ENCODE measurements at regions not wholly inside any gene's neighbourhood (a gene's known extent, or its start where the extent isn't known, plus 50 kb on each side); places are given as distances from the start of the nearest gene placed in this dataset.

DNA sequence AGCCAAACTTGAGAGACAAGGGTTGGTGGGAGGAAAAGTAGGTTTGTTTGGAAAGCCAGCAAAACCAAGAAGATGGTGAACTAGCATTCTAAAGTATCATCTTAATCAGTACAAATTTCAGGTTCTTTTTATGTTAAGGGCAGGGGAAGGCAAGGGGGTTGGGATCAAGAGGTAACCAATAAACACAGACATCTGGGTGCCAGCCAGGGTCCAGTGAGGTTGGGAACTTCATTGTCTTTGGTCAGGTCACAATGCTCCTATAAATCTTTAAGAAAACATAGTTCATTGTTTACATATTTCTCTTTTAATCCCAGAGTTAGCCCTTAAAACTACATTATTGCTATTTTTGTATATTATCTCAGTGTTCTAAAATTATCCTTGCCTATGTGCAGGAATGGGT, 126.2 kb upstream of the NR5A2 start:
- TF ChIP-seq, protein P1, sequence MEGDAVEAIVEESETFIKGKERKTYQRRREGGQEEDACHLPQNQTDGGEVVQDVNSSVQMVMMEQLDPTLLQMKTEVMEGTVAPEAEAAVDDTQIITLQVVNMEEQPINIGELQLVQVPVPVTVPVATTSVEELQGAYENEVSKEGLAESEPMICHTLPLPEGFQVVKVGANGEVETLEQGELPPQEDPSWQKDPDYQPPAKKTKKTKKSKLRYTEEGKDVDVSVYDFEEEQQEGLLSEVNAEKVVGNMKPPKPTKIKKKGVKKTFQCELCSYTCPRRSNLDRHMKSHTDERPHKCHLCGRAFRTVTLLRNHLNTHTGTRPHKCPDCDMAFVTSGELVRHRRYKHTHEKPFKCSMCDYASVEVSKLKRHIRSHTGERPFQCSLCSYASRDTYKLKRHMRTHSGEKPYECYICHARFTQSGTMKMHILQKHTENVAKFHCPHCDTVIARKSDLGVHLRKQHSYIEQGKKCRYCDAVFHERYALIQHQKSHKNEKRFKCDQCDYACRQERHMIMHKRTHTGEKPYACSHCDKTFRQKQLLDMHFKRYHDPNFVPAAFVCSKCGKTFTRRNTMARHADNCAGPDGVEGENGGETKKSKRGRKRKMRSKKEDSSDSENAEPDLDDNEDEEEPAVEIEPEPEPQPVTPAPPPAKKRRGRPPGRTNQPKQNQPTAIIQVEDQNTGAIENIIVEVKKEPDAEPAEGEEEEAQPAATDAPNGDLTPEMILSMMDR (conservative IDR thresholded peaks at IDR 0.05; ENCODE audit: control insufficient read depth, insufficient read depth, low read depth, low read length) = no peak
- no peak overlapping the region for H3K4me3 ChIP-seq (ENCODE audit: control insufficient read depth, low read depth, low read length)
- DNase-seq (ENCODE audit: low read depth) = no peak

DNA sequence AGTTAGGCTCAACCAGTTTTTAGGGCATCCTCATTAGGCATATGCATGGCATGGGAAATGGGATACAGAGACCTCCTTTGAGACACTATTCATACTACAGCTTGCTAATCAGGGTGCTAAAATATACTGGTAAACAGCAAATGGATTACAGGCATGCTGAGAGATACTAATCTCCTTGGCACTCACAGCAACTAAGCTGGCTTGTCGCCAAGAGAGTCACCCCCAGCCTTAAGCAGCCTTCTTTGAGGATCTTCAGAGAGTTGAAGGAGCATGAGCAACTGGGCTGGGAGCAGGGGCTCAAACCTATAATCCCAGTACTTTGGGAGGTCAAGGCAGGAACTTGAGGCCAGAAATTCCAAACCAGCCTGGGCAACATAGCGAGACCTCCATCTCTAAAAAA, 120.1 kb upstream of the NR5A2 start:
- TF ChIP-seq, protein P1 (conservative IDR thresholded peaks at IDR 0.05; ENCODE audit: control insufficient read depth, insufficient read depth, low read depth, low read length) = no peak
- DNase-seq (ENCODE audit: low read depth) = no peak
- no peak overlapping the region for H3K4me3 ChIP-seq (ENCODE audit: control insufficient read depth, low read depth, low read length)

DNA sequence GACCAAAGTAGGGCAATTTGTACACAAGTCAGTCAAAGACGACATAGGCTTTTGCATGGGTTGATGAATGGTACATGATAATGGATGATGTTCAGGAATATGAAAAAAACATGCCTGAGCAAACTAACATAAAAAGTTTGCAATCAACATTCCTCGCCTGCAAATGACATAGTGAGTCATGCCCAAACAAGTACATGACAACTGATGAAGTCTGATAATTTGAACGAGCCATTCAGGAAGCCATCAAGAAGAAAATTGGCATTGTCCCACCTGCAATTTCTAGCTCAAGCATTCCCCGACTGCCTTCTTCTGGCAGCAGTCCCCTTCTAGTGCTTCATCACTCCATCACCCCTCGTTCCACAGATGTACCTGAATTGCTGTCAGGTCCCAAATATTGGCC, 118.4 kb upstream of the NR5A2 start:
- no peak overlapping the region for H3K4me3 ChIP-seq (ENCODE audit: control insufficient read depth, low read depth, low read length)
- no peak for DNase-seq (ENCODE audit: low read depth)
- TF ChIP-seq, protein P1 (conservative IDR thresholded peaks at IDR 0.05; ENCODE audit: control insufficient read depth, insufficient read depth, low read depth, low read length) = no peak

DNA sequence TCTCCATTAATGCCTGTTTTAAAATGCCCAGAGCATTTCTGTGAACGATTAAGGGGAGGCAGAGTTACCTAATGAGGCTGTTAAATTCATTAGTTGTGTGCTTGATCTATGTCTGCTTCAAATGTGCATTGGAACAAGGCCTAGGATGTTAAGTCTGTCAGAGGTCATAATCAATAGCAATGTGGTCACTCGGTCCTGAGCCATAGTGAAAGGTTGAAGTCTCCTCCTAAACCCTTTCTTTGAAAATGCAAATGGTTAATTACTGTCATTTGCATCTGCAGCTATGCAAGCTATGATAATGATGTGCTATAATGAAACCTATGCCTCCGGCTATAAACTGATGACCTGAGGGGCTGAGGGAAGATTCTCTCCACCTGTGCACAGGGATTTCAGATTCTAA, 114.2 kb upstream of the NR5A2 start:
- no peak for DNase-seq (ENCODE audit: low read depth)
- no peak overlapping the region for H3K4me3 ChIP-seq (ENCODE audit: control insufficient read depth, low read depth, low read length)
- TF ChIP-seq, protein P1 (conservative IDR thresholded peaks at IDR 0.05; ENCODE audit: control insufficient read depth, insufficient read depth, low read depth, low read length) = no peak

DNA sequence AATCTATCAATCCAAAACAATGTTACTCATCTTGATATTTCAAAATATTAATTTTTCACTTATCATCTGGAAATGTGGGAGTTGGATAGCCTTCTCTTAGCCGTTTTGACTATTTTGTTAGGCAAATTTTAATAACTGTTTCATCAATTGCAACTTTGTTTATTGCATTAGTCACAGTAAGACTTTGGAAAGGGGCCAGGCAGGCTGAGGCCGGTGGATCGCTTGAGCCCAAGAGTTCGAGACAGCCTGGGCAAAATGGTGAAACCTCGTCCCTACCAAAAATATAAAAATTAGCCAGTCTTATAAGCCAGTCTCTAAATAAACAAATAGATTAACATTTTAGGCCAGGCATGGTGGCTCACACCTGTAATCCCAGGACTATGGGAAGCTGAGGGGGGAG, 113.0 kb upstream of the NR5A2 start:
- peak; percentile 35 for DNase-seq (ENCODE audit: low read depth)
- TF ChIP-seq, protein P1 (conservative IDR thresholded peaks at IDR 0.05; ENCODE audit: control insufficient read depth, insufficient read depth, low read depth, low read length) = no peak
- no peak overlapping the region for H3K4me3 ChIP-seq (ENCODE audit: control insufficient read depth, low read depth, low read length)

DNA sequence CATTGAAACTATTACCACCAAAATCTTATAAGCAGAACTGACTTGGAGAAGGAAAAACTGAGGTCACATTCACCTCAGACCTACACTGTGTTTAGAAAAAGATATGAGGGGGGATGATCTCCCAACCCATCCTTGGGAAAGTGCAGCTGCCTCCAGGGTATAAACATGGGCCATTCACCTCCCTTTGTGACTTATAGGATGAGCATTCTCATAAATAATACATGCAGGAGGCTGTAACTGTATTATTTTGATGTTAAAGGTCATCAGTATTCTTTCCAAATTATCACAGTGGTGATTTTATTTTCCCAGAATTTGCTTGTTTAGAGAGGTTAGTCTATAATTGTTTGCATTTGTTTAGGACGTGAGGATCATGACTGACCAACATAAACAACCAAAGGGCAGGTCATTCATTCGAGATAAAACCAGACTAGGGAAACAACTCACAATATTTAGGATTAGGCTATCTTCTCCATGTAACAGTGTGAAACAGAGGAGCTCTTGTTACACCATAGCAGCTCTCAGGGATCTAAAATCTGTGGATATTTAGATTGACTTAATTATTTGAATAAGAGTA, 109.2 kb upstream of the NR5A2 start:
- TF ChIP-seq, protein P1 (conservative IDR thresholded peaks at IDR 0.05; ENCODE audit: control insufficient read depth, insufficient read depth, low read depth, low read length) = no peak
- DNase-seq (ENCODE audit: low read depth) = no peak
- H3K4me3 ChIP-seq (ENCODE audit: control insufficient read depth, low read depth, low read length) = no peak overlapping the region

DNA sequence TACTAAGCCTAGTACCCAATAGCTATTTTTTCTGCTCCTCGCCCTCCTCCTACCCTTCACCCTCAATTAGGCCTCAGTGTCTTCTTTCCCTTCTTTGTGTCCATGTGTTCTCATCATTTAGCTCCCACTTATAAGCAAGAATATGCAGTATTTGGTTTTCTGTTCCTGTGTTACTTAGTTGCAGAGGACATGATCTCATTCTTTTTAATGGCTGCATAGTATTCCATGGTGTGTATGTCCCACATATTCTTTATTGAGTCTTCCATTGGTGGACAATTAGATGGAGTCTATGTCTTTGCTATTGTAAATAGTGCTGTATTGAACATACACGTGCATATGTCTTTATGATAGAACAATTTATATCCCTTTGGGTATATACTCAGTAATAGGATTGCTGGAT, 106.9 kb upstream of the NR5A2 start:
- no peak overlapping the region for H3K4me3 ChIP-seq (ENCODE audit: control insufficient read depth, low read depth, low read length)
- DNase-seq (ENCODE audit: low read depth) = no peak
- TF ChIP-seq, protein P1 (conservative IDR thresholded peaks at IDR 0.05; ENCODE audit: control insufficient read depth, insufficient read depth, low read depth, low read length) = no peak

All from fibroblast of mammary gland (primary cell).